GM12872 (cell line): ENCODE measurements at regions not wholly inside any gene's neighbourhood (a gene's known extent, or its start where the extent isn't known, plus 50 kb on each side); places are given as distances from the start of the nearest gene placed in this dataset.

Experiments used
- TF ChIP-seq, protein P1 (sequence below): IDR thresholded peaks from 3 replicates; pipeline ENCODE4 v1.5.1; 2011; ENCODE audit warnings: low read depth, mild to moderate bottlenecking, low read length, moderate library complexity; ENCODE audit not compliant: insufficient read depth

DNA sequence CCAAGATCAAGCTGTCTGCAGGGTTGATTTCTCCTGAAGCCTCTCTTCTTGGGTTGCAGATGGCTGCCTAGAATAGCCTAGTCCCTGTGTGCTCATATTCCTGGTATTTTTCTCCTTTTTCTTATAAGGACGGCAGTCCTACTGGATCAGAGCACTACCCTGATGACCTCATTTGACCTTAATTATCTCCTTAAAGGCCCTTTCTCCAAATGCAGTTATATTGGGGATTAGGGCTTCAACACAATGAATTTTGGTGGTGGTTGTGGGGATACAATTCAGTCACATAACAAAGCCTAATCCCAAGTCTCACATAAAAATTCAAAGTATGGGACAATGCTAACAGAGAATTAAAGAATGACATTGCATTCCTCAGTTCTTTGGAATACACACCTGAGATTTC, 238.8 kb upstream of the SALL1 start:
- TF ChIP-seq, protein P1, sequence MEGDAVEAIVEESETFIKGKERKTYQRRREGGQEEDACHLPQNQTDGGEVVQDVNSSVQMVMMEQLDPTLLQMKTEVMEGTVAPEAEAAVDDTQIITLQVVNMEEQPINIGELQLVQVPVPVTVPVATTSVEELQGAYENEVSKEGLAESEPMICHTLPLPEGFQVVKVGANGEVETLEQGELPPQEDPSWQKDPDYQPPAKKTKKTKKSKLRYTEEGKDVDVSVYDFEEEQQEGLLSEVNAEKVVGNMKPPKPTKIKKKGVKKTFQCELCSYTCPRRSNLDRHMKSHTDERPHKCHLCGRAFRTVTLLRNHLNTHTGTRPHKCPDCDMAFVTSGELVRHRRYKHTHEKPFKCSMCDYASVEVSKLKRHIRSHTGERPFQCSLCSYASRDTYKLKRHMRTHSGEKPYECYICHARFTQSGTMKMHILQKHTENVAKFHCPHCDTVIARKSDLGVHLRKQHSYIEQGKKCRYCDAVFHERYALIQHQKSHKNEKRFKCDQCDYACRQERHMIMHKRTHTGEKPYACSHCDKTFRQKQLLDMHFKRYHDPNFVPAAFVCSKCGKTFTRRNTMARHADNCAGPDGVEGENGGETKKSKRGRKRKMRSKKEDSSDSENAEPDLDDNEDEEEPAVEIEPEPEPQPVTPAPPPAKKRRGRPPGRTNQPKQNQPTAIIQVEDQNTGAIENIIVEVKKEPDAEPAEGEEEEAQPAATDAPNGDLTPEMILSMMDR: no peak

DNA sequence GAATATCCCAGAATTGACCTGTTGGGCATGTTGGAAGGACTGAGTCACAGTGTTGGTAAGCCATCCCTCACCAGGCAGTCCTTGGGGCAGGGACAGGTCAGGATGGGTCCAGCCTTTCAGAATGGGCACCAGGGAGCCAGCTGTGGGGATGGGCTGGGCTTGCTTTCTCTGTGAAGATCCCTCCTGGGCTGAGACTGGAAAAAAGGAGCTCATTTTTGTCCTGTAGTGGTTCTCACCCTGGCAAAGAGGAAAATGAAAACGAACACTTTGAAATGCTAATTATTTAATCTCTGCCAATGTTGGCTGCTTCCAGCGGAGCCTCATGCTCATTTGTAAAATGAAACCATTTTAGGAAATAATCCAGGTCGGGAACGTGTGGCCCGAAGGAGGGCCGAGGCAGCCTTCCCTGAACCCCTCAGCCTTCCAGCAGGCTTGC, 237.5 kb upstream of the SALL1 start:
- TF ChIP-seq, protein P1: no peak

DNA sequence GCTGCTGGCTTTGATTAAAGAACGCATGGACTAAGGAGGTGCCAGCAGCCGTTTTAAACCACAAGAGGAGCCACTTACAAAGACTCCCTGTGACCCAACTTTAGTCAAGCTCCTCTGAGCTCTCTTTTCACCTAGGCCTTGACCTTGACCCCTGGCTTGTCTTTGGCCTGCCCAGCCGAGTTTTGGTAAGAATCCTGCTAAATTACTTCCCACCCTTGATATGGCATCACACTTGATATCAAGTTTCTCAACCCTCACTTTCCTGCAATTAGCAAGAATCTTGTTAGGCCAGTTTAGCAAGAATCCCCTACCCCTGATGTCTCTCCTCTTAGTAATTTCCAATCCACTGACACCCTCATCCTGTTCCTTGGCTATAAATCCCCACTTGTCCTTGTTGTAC, 232.8 kb upstream of the SALL1 start:
- TF ChIP-seq, protein P1: no peak

DNA sequence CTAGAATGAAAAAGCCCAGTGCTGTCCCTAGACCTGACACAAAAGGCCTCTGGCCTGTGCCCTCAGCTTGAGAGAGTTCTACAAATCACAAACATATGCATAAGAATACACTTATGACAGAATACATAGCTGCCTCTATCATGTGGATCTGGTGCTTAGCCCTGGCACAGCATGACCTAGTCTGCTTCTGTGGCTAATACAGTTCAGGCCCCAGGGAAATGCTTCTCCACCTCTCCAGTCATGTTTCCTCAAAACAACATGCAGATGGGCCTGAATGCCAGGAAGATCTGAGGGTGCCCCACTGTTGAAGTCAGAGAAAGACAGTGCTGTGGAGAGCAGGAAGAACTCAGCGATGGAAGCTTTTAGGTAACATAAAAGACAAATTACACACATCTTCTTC, 231.9 kb upstream of the SALL1 start:
- TF ChIP-seq, protein P1: no peak

DNA sequence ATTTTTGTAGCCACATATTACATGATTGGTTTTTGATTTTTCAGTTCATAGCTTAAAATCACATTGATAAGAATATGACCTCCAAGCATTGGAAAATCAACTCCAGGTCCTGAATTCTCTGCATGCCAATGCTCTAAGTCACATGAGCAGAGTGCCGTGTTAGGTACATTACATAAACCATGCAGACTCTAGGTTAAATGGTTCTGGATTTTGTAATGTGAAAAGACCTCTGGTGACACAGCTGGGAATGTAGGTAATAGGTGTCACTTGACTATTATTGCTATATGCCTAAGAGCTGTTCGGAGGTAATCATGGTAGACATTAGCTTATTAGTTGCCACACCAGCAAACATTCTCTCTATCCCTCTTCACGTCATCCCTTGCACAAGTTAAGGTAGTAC, 231.1 kb upstream of the SALL1 start:
- TF ChIP-seq, protein P1: no peak

DNA sequence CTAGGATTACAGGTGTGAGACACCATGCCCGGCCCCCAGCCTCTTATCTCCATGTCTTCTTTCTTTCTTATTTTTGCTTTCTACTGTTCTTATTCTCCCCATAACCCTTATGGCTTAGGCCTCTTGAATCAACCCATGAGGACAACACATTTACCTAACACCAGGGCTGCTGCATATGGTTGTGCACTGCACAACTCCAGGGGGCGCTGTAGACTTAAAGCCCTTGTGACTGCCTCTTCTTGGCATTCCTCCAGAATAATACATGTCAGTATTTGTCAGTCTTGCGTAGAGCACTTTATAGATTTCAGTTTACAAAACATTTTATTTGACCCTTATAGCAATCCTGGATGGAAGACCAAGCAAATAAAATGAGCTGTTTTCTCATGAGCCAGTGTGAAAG, 225.0 kb upstream of the SALL1 start:
- TF ChIP-seq, protein P1: no peak

DNA sequence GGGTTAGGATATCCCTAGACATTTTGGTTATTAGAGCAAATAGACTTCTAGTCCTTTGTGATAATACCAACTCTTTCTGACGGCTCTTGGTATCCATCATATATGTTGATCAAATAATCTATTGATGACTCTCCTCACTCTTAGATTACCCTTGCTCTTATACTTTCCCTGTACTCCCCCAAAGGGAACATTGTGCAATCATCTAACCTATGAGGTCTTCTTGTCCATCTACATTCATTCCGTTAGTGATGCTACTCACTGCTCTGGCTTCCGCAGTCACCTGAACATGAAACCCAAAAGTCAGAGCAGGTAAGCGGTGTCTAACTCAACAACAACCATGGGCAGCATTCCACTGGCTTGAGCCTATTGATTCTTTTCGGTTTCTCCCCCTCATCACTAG, 223.7 kb upstream of the SALL1 start:
- TF ChIP-seq, protein P1: no peak

DNA sequence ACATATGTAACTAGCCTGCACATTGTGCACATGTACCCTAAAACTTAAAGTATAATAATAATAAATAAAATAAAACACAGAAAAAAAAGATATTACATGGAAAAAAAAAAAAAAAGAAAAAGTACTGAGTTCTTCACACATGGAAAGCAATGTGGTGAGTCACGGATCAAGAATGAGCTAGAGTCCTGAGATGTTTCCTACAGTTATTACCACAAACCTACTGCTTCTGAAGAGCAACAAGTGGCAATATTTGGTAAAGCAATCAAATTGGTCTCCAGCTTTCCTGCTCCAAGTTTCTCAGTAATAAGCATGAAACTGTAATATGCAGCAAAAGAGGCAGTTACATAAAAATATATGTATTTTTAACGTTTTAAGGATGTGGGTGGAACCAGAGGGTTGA, 223.3 kb upstream of the SALL1 start:
- TF ChIP-seq, protein P1: no peak
